Endothelial cell of umbilical vein (primary cell): ENCODE measurements at regions not wholly inside any gene's neighbourhood (a gene's known extent, or its start where the extent isn't known, plus 50 kb on each side); places are given as distances from the start of the nearest gene placed in this dataset.

ENCODE experiments used
- BruUV-seq: library from RNA; stranded (reverse); fragments of 400-500 nt; replicated peaks from 2 replicates; lab custom pipeline; 2021; lab: Mats Ljungman, UMichigan
- CTCF ChIA-PET: fragments of 300-600, 350-600 bp; sonication (Branson Sonifier 250); formaldehyde crosslinking; loops from one replicate; lab custom pipeline; 2021; ENCODE audit warnings: antibody characterized with exemption, inconsistent platforms; lab: Charles Lee
- POLR2A ChIA-PET: fragments of 300-600, 350-600 bp; sonication (Branson Sonifier 250); formaldehyde crosslinking; loops from one replicate; lab custom pipeline; 2021; ENCODE audit warnings: antibody characterized with exemption, inconsistent platforms; lab: Charles Lee
- DNase-seq: peaks from one replicate; pipeline ENCODE4 v3.0.0-alpha.2; 2011; ENCODE audit warnings: low read depth, low spot score
- FAIRE-seq: peaks from 2 replicates; lab custom pipeline; 2011; peaks lifted over from hg19 to GRCh38; lab: Jason Lieb, UNC
- H2AFZ ChIP-seq: 2 replicates; pipeline ENCODE4 v1.6.0; 2012; ENCODE audit warnings: low read depth, low read length, control low read depth, inconsistent platforms
- H3K27ac ChIP-seq: 2 replicates; pipeline ENCODE4 v1.5.1; 2011; ENCODE audit warnings: low read depth, mild to moderate bottlenecking, control low read depth, low read length, moderate library complexity; ENCODE audit not compliant: insufficient read depth
- H3K27me3 ChIP-seq, 2 experiments: 2 replicates each; pipeline versions ENCODE4 v1.6.0 to v1.6.1; 2011; ENCODE audit warnings: low read length in 2 of 2, mixed read lengths in 1 of 2; ENCODE audit not compliant: control insufficient read depth in 2 of 2, insufficient read depth in 2 of 2
- H3K36me3 ChIP-seq, 2 experiments: 2 replicates in 1 of 2; 3 replicates in 1 of 2; pipeline ENCODE4 v1.5.1; 2011; ENCODE audit warnings: low read length in 2 of 2, mild to moderate bottlenecking in 1 of 2, moderate library complexity in 1 of 2; ENCODE audit not compliant: control insufficient read depth in 2 of 2, insufficient read depth in 2 of 2; ENCODE audit errors: extremely low read depth in 1 of 2
- H3K4me1 ChIP-seq: 3 replicates; pipeline ENCODE4 v1.5.1; 2011; ENCODE audit warnings: mild to moderate bottlenecking, low read length; ENCODE audit not compliant: control insufficient read depth, insufficient read depth; ENCODE audit errors: extremely low read depth
- H3K4me2 ChIP-seq: 2 replicates; pipeline ENCODE4 v1.6.1; 2011; ENCODE audit warnings: low read length, control low read depth, mixed read lengths; ENCODE audit not compliant: insufficient read depth
- H3K4me3 ChIP-seq, 3 experiments: fragments of 200-600 bp in 1 of 3; sonication (generic), shearing (Covaris generic) in 1 of 3; replicated peaks in 1 of 3; 2 replicates each; pipeline ENCODE4 v1.5.1; 2011 to 2016; ENCODE audit warnings: control low read depth in 3 of 3, low read length in 3 of 3, mild to moderate bottlenecking in 2 of 3, inconsistent platforms in 1 of 3, low read depth in 1 of 3, moderate library complexity in 1 of 3; ENCODE audit not compliant: insufficient read depth in 1 of 3
- H3K79me2 ChIP-seq: 2 replicates; pipeline ENCODE4 v1.6.0; 2012; ENCODE audit warnings: low read length, inconsistent platforms; ENCODE audit not compliant: control insufficient read depth, insufficient read depth
- H3K9ac ChIP-seq: replicated peaks from 2 replicates; pipeline ENCODE3; 2011; ENCODE audit warnings: low read length, control low read depth; ENCODE audit not compliant: insufficient read depth; ENCODE audit errors: extremely low read depth
- H3K9me1 ChIP-seq: replicated peaks from 3 replicates; pipeline ENCODE4 v1.6.0; 2011; ENCODE audit warnings: mild to moderate bottlenecking, low read length; ENCODE audit not compliant: control insufficient read depth, insufficient read depth; ENCODE audit errors: extremely low read depth
- H3K9me3 ChIP-seq: replicated peaks from 2 replicates; pipeline ENCODE4 v1.5.1; 2012; ENCODE audit warnings: low read length, inconsistent platforms; ENCODE audit not compliant: control insufficient read depth, insufficient read depth
- H4K20me1 ChIP-seq: replicated peaks from 2 replicates; pipeline ENCODE3; 2011; ENCODE audit warnings: mild to moderate bottlenecking, low read length; ENCODE audit not compliant: control insufficient read depth, insufficient read depth; ENCODE audit errors: extremely low read depth
- CTCF ChIP-seq, 2 donors: IDR thresholded peaks; 1 replicate in 1 of 2; 2 replicates in 1 of 2; pipeline ENCODE4 v1.5.1; 2011; ENCODE audit warnings: low read length in 2 of 2, mild to moderate bottlenecking in 2 of 2, moderate library complexity in 2 of 2, control low read depth in 1 of 2, inconsistent platforms in 1 of 2, low read depth in 1 of 2; ENCODE audit not compliant: insufficient read depth in 1 of 2; ENCODE audit errors: extremely low read depth in 1 of 2
- EZH2 ChIP-seq: IDR thresholded peaks from 2 replicates; pipeline ENCODE4 v1.6.1; 2012; ENCODE audit warnings: borderline replicate concordance, low read depth, mild to moderate bottlenecking, moderate library complexity, low read length, inconsistent platforms; ENCODE audit not compliant: severe bottlenecking
- FOS ChIP-seq: IDR thresholded peaks from 2 replicates; pipeline ENCODE4 v1.6.1; 2011; ENCODE audit warnings: mild to moderate bottlenecking, low read length, moderate library complexity, borderline replicate concordance; ENCODE audit not compliant: insufficient read depth
- GATA2 ChIP-seq: IDR thresholded peaks from 2 replicates; pipeline ENCODE4 v1.7.0; 2011; ENCODE audit warnings: low read depth, mild to moderate bottlenecking, moderate library complexity, mixed read lengths, low read length; ENCODE audit not compliant: insufficient read length, insufficient read depth
- JUN ChIP-seq: IDR thresholded peaks from 2 replicates; pipeline ENCODE4 v1.6.1; 2011; ENCODE audit warnings: borderline replicate concordance, low read depth; ENCODE audit not compliant: insufficient read length, insufficient read depth
- MAX ChIP-seq: IDR thresholded peaks from 2 replicates; pipeline ENCODE4 v1.6.1; 2011; ENCODE audit not compliant: insufficient read depth, insufficient read length
- MYC ChIP-seq: IDR thresholded peaks from one replicate; pipeline ENCODE4 v1.6.1; 2011; ENCODE audit warnings: mild to moderate bottlenecking, low read depth, low read length
- POLR2A ChIP-seq: IDR thresholded peaks from 2 replicates; pipeline ENCODE4 v1.6.1; 2012; ENCODE audit warnings: low read depth, mild to moderate bottlenecking, control low read depth, low read length
- POLR2AphosphoS5 ChIP-seq: IDR thresholded peaks from 2 replicates; pipeline ENCODE4 v1.6.1; 2012; ENCODE audit warnings: low read depth, mild to moderate bottlenecking, control low read depth, low read length, moderate library complexity; ENCODE audit not compliant: insufficient read depth
- dilution Hi-C: fragments of 300-500 bp; cut with MboI; formaldehyde crosslinking; loops from one replicate; pipeline ENCODE4 v1.15.0; 2019; ENCODE audit warnings: low sequenced_read_pairs; ENCODE audit not compliant: extremely low pct_ligation_motif_present
- intact Hi-C: fragments of 100-400 bp; cut with micrococcal nuclease; formaldehyde crosslinking; loops from one replicate; pipeline ENCODE4 v1.10.0; 2022

- no peaks in the 10 kb centered on the region for H3K36me3 ChIP-seq
- TF ChIP-seq POLR2A (no peak), JUN (no peak), POLR2AphosphoS5 (no peak), FOS (no peak), EZH2 (no peak), MYC (no peak), GATA2 (no peak), CTCF (IDR thresholded peaks at IDR 0.05; ENCODE audit: extremely low read depth in 1 of 2, insufficient read depth in 1 of 2, low read depth in 1 of 2, low read length in 2 of 2) (no peak), MAX (no peak)
- H3K79me2 ChIP-seq: no peaks in the 10 kb centered on the region
- dilution Hi-C loops (no loop called here), intact Hi-C loops (no loop called here)
- H4K20me1 ChIP-seq: no peaks in the 10 kb centered on the region
- H3K4me2 ChIP-seq: no peak overlapping the region
- H3K27me3 ChIP-seq: no peaks in the 10 kb centered on the region
- POLR2A ChIA-PET: no interaction called here
- no peaks in the 10 kb centered on the region for H3K9me1 ChIP-seq
- no peak overlapping the region for H3K27ac ChIP-seq
- BruUV-seq: no TSS peak
- no peak overlapping the region for H2AFZ ChIP-seq
- H3K9me3 ChIP-seq: no peaks in the 10 kb centered on the region
- H3K9ac ChIP-seq: no peak overlapping the region
- FAIRE-seq (no peak), DNase-seq (no peak)
- CTCF ChIA-PET: no interaction called here
- H3K4me1 ChIP-seq: no peaks in the 10 kb centered on the region
- H3K4me3 ChIP-seq: no peak overlapping the region
Measured at GRCh38 chr3:150264561-150265279, 143.4 kb upstream of the TSC22D2 start.
